LNCaP clone FGC (cell line): ENCODE measurements at regions not wholly inside any gene's neighbourhood (a gene's known extent, or its start where the extent isn't known, plus 50 kb on each side); places are given as distances from the start of the nearest gene placed in this dataset.

Source experiments
- DNase-seq: peaks from one replicate; pipeline ENCODE4 v3.0.0-alpha.2; 2011; ENCODE audit warnings: low read depth
- H3K4me3 ChIP-seq: 2 replicates; pipeline ENCODE4 v1.5.1; 2011; ENCODE audit warnings: mild to moderate bottlenecking, low read depth, low read length, control low read depth
- CTCF ChIP-seq: IDR thresholded peaks from 2 replicates; pipeline ENCODE4 v1.5.1; 2012; ENCODE audit warnings: mild to moderate bottlenecking; ENCODE audit not compliant: control insufficient read depth, insufficient read depth; ENCODE audit errors: extremely low read depth

GRCh38 chr1:232505884-232506283, 124.0 kb downstream of the SIPA1L2 start:
- no peak for TF ChIP-seq CTCF
- no peak overlapping the region for H3K4me3 ChIP-seq
- no peak for DNase-seq

DNA sequence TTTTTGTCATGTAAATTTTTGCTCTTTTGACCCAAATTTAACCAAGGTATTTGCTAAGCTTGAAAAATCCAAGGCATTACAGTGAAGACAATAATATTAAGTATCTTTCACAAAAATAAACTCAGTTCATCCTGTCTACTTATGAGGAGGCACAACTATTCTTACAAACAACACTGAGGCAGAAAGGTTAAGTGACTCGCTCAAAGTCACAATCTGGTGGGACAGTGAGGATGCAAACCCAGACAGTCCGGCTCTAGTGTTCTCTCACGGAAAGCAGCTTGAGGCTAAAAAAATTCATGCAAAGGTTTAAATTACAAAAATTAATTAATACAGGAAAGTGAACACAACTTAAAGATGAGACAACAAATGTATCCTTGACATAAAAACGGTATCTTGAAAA, 125.3 kb downstream of the SIPA1L2 start:
- no peak for TF ChIP-seq CTCF
- DNase-seq: no peak
- no peak overlapping the region for H3K4me3 ChIP-seq

GRCh38 chr1:232503497-232503896, 126.4 kb downstream of the SIPA1L2 start:
- H3K4me3 ChIP-seq: no peak overlapping the region
- no peak for DNase-seq
- no peak for TF ChIP-seq CTCF

DNA sequence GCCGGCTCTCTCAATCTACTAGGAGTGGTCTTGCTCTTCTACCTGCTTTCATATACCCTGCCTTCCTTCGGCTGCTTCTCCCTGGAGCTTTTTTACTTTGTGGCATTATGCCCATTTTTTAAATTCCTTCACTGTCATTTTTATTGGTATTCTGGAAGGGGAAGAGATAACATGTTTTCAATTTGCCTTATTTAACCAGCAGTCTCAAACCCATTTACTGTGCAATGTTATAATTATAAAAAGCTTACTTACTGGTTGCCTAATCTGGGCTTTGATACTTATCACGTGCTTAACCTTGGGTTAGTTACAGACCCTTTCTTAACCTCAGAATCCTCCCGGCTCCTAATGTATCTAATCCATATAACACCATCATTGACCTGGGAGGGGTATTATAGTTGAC, 128.1 kb downstream of the SIPA1L2 start:
- TF ChIP-seq CTCF: no peak
- H3K4me3 ChIP-seq: no peak overlapping the region
- DNase-seq: no peak

GRCh38 chr1:232499188-232499587, 130.7 kb downstream of the SIPA1L2 start:
- TF ChIP-seq CTCF: no peak
- no peak overlapping the region for H3K4me3 ChIP-seq
- DNase-seq: no peak

GRCh38 chr1:232493869-232494268, 136.1 kb downstream of the SIPA1L2 start:
- no peak for TF ChIP-seq CTCF
- DNase-seq: no peak
- H3K4me3 ChIP-seq: no peak overlapping the region

DNA sequence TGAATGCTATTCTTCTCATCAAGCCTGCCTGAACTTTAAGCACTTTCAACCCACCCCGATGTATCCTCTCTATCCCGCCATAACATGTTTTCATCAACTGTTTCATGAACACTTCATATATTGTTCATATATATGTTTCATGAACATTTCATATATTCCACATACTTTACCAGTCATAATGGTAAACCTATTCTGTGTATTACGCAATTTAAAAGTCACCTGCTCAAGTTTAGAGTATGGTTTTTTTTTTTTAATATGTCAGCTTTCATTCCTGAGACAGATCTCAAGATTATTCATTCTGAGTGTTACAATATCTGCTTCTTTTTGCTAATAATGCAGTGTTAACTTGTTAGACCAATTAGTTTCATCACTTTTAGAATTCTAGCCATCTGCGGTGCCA, 140.7 kb downstream of the SIPA1L2 start:
- no peak for DNase-seq
- TF ChIP-seq CTCF: no peak
- no peak overlapping the region for H3K4me3 ChIP-seq
